ENCODE measurements at regions not wholly inside any gene's neighbourhood (a gene's known extent, or its start where the extent isn't known, plus 50 kb on each side); places are given as distances from the start of the nearest gene placed in this dataset.

DNA sequence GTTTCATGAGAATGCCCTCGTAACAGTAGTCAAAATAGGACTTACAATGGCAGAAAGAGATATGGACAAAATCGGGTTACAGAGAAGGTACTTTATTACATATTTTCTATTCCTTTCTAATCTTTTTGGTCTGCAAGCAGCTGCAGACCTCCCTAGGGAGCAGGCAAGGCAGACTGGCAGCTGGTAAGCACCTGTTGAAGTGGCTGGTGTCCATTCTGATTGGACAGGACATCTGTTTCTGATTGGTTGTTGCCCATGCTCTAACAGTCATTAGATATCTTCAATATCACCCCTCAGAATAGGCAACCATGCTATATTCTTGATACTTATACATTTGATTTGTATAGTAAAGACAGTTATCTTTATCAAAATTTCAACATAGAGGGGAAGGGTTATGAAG lies 606.3 kb downstream of the KCNJ2 start:
- POLR2A ChIA-PET: no interaction called here
- FAIRE-seq (no peak), DNase-seq (ENCODE audit: low read depth in 1 of 2, low spot score in 1 of 2) (no peak), ATAC-seq (no peak)
- no peak overlapping the region for H3K27ac ChIP-seq
- TF ChIP-seq RNF2 (IDR thresholded peaks at IDR 0.05; ENCODE audit: borderline replicate concordance, low read depth): no peak
- TF ChIP-seq RCOR1 (IDR thresholded peaks at IDR 0.05; ENCODE audit: low read depth, low read length): no peak
- TF ChIP-seq TFCP2L1 (CRISPR knock-in tag; IDR thresholded peaks at IDR 0.05): no peak
- TF ChIP-seq CHD4 (IDR thresholded peaks at IDR 0.05; ENCODE audit: borderline replicate concordance): no peak
- TF ChIP-seq ZFP36 (IDR thresholded peaks at IDR 0.05; ENCODE audit: borderline replicate concordance, partially characterized antibody): no peak
- TF ChIP-seq HOXA7 (CRISPR knock-in tag; IDR thresholded peaks at IDR 0.05): no peak
- TF ChIP-seq MAFK (IDR thresholded peaks at IDR 0.05; ENCODE audit: partially characterized antibody): no peak
- TF ChIP-seq ATOH8 (CRISPR knock-in tag; IDR thresholded peaks at IDR 0.05; ENCODE audit: low read depth): no peak
- no peak for TF ChIP-seq POLR2AphosphoS2 (conservative IDR thresholded peaks at IDR 0.05; ENCODE audit: low read length)
- no peak for TF ChIP-seq EHMT2 (IDR thresholded peaks at IDR 0.05; ENCODE audit: low read depth)
- no peak for TF ChIP-seq SMC3 (IDR thresholded peaks at IDR 0.05)
- TF ChIP-seq MYC (IDR thresholded peaks at IDR 0.05; ENCODE audit: borderline replicate concordance, low read length): no peak
- TF ChIP-seq CBX8 (IDR thresholded peaks at IDR 0.05): no peak
- H3K4me3 ChIP-seq: no peak overlapping the region
- H3K4me1 ChIP-seq: no peaks in the 10 kb centered on the region
- no peak overlapping the region for H3K4me2 ChIP-seq
- 17% methylated on average over 2 of the region's 2 CpGs for WGBS (ENCODE audit: missing lambda C conversion rate)
- CTCF ChIA-PET: interaction anchor here (1.0 kb wide), 1 partner anchor 10 kb away, joined by 5 read pairs; no protein-coding TSS in a partner anchor
- H3K9me3 ChIP-seq: no peaks in the 10 kb centered on the region

DNA sequence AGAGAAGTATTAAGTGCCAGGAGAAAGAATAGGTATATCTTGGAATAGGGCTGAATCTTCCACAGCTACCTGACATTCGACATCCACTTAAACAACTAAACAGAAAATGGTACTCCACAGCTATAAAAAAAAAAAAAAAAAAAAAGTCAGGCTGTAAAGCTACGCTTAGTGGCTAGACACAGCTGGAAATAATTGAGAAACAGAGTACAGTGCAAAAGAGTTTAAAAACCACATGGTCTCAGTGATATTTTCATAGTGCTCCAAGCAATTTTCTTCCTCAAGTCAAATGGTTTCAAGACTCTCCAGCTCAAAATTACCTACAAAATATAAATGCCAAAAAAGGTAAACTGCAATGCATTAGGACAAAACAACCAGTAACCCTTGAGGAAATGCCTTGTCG lies 607.1 kb downstream of the KCNJ2 start:
- Histone ChIP-seq H3K4me1 (no peaks in the 10 kb centered on the region), H3K9me3 (no peaks in the 10 kb centered on the region), H3K4me3 (no peak overlapping the region), H3K27ac (no peak overlapping the region), H3K4me2 (no peak overlapping the region)
- TF ChIP-seq POLR2A (IDR thresholded peaks at IDR 0.05; ENCODE audit: low read length) (no peak), SREBF2 (IDR thresholded peaks at IDR 0.05) (no peak), PHF8 (IDR thresholded peaks at IDR 0.05; ENCODE audit: borderline replicate concordance, low read depth) (no peak), RCOR1 (IDR thresholded peaks at IDR 0.05; ENCODE audit: low read depth, low read length) (no peak), NR3C1 (IDR thresholded peaks at IDR 0.05) (no peak), RAD21 (conservative IDR thresholded peaks at IDR 0.05 in 1 of 2, IDR thresholded peaks at IDR 0.05 in 1 of 2) (no peak), MAZ (IDR thresholded peaks at IDR 0.05; ENCODE audit: borderline replicate concordance, low read depth, low read length) (no peak)
- POLR2A ChIA-PET: no interaction called here
- DNase-seq (ENCODE audit: low read depth in 1 of 2, low spot score in 1 of 2) (no peak), FAIRE-seq (no peak), ATAC-seq (no peak)
- 13% methylated on average over 3 of the region's 3 CpGs for WGBS (ENCODE audit: missing lambda C conversion rate)
- CTCF ChIA-PET: interaction anchor here (5.9 kb wide), 1 partner anchor 10 kb away, joined by 43 read pairs; no protein-coding TSS in a partner anchor

DNA sequence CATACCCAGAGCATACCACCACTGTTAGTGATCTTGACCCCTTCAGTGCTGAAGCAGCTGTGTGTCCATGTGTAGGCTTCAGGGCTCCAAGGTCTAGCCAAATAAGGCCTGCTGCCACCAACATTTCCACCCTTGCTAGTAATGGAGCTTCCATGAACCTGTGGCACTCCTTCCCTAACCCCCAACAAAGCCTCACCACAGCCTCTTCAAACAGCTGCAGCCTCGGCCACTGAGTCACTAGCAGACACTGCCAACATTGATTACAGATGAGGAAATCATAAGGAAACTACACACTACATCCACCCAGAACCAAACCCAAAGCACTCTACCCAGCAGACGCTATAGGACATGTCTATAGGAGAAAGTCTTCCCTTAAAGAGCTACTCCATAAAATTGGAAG lies 610.7 kb downstream of the KCNJ2 start:
- 26% methylated on average over 2 of the region's 2 CpGs for WGBS (ENCODE audit: missing lambda C conversion rate)
- POLR2A ChIA-PET: no interaction called here
- CTCF ChIA-PET: interaction anchor here (5.9 kb wide), 1 partner anchor 13 kb away, joined by 43 read pairs; no protein-coding TSS in a partner anchor

More for the DNA sequence above, 610.7 kb downstream of the KCNJ2 start:
- H3K4me3 ChIP-seq: no peak overlapping the region
- H3K27ac ChIP-seq: no peak overlapping the region
- H3K4me2 ChIP-seq: no peak overlapping the region
- TF ChIP-seq RFX5 (IDR thresholded peaks at IDR 0.05) (no peak), MAZ (IDR thresholded peaks at IDR 0.05; ENCODE audit: borderline replicate concordance, low read depth, low read length) (no peak), MAFK (IDR thresholded peaks at IDR 0.05; ENCODE audit: partially characterized antibody) (no peak), TFCP2L1 (CRISPR knock-in tag; IDR thresholded peaks at IDR 0.05) (no peak), ZFP36 (IDR thresholded peaks at IDR 0.05; ENCODE audit: borderline replicate concordance, partially characterized antibody) (no peak), HOXB5 (CRISPR knock-in tag; IDR thresholded peaks at IDR 0.05) (no peak), EHF (CRISPR knock-in tag; IDR thresholded peaks at IDR 0.05) (no peak), BHLHE40 (IDR thresholded peaks at IDR 0.05; ENCODE audit: low read depth, low read length) (no peak), HMGXB4 (CRISPR knock-in tag; IDR thresholded peaks at IDR 0.05; ENCODE audit: borderline replicate concordance) (no peak), FOSL2 (IDR thresholded peaks at IDR 0.05) (no peak), FOSL2 (CRISPR knock-in tag; IDR thresholded peaks at IDR 0.05) (no peak), ZSCAN20 (CRISPR knock-in tag; IDR thresholded peaks at IDR 0.05) (no peak), HDAC2 (IDR thresholded peaks at IDR 0.05) (no peak), RAD21 (conservative IDR thresholded peaks at IDR 0.05 in 1 of 2, IDR thresholded peaks at IDR 0.05 in 1 of 2) (no peak), POLR2AphosphoS2 (conservative IDR thresholded peaks at IDR 0.05; ENCODE audit: low read length) (no peak), NPAS2 (CRISPR knock-in tag; IDR thresholded peaks at IDR 0.05; ENCODE audit: borderline replicate concordance) (no peak)
- TF ChIP-seq, protein P1, sequence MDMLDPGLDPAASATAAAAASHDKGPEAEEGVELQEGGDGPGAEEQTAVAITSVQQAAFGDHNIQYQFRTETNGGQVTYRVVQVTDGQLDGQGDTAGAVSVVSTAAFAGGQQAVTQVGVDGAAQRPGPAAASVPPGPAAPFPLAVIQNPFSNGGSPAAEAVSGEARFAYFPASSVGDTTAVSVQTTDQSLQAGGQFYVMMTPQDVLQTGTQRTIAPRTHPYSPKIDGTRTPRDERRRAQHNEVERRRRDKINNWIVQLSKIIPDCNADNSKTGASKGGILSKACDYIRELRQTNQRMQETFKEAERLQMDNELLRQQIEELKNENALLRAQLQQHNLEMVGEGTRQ (IDR thresholded peaks at IDR 0.05): no peak
- TF ChIP-seq, protein P2, sequence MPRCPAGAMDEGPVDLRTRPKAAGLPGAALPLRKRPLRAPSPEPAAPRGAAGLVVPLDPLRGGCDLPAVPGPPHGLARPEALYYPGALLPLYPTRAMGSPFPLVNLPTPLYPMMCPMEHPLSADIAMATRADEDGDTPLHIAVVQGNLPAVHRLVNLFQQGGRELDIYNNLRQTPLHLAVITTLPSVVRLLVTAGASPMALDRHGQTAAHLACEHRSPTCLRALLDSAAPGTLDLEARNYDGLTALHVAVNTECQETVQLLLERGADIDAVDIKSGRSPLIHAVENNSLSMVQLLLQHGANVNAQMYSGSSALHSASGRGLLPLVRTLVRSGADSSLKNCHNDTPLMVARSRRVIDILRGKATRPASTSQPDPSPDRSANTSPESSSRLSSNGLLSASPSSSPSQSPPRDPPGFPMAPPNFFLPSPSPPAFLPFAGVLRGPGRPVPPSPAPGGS (IDR thresholded peaks at IDR 0.05): no peak
- ATAC-seq: no peak
- no peak for FAIRE-seq
- no peak for DNase-seq (ENCODE audit: low read depth in 1 of 2, low spot score in 1 of 2)
- no peaks in the 10 kb centered on the region for H3K4me1 ChIP-seq
- H3K9me3 ChIP-seq: 0 out of 3 replicates have a peak, but pooled peaks cover 4% of the 10 kb centered on the region
